ENCODE measurements at regions not wholly inside any gene's neighbourhood (a gene's known extent, or its start where the extent isn't known, plus 50 kb on each side); places are given as distances from the start of the nearest gene placed in this dataset.

DNA sequence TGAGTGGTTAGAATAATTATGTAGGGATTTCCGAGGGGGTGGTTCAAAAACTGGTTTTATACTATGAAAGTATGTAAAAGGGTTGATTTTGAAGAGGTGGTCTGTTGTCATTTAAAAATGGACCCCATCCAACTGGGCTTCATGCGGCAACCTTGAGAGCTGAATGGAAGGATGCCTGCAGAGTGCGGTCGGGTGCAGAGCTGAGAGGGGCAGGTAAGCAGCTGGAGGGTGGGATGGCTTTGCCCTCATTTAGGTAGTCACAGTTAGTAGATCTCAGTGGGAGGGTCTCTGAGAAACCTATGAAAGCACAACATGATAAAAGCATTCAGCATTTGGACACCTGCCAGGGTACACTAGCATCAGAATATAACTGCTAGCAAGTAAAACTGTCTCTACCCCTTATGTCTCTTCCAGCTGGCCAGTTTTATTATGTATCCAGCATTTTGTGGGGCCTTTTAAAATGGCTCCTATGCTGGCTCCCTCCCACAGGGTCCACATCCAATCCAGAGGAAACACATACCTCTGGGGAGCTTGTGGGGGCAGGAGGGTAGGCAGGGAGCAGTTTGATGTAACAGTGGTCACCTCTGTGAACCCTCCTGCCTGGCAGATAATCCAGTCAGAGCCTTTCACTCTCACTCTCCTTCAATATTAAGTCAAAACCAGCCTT lies 75.9 kb upstream of the MAGI2 start:
- TF ChIP-seq, protein P1, sequence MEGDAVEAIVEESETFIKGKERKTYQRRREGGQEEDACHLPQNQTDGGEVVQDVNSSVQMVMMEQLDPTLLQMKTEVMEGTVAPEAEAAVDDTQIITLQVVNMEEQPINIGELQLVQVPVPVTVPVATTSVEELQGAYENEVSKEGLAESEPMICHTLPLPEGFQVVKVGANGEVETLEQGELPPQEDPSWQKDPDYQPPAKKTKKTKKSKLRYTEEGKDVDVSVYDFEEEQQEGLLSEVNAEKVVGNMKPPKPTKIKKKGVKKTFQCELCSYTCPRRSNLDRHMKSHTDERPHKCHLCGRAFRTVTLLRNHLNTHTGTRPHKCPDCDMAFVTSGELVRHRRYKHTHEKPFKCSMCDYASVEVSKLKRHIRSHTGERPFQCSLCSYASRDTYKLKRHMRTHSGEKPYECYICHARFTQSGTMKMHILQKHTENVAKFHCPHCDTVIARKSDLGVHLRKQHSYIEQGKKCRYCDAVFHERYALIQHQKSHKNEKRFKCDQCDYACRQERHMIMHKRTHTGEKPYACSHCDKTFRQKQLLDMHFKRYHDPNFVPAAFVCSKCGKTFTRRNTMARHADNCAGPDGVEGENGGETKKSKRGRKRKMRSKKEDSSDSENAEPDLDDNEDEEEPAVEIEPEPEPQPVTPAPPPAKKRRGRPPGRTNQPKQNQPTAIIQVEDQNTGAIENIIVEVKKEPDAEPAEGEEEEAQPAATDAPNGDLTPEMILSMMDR (IDR thresholded peaks at IDR 0.05) = no peak
- TF ChIP-seq ZFX (IDR thresholded peaks at IDR 0.05; ENCODE audit: borderline replicate concordance) = no peak
